HG03432 (cell line): ENCODE measurements at regions not wholly inside any gene's neighbourhood (a gene's known extent, or its start where the extent isn't known, plus 50 kb on each side); places are given as distances from the start of the nearest gene placed in this dataset.

ENCODE experiments used
- ATAC-seq: cut with Tn5 transposase; IDR thresholded peaks from one replicate; pipeline ENCODE4 v1.9.1; 2021; ENCODE audit warnings: mild to moderate bottlenecking, moderate library complexity; ENCODE audit not compliant: unreplicated experiment

- ATAC-seq: no peak
Measured at GRCh38 chr4:164461901-164462300, 292.0 kb upstream of the SMIM31 start.

- ATAC-seq: no peak
Measured at GRCh38 chr4:164462471-164462870, 291.5 kb upstream of the SMIM31 start.

GRCh38 chr4:164464313-164464712 lies 289.6 kb upstream of the SMIM31 start:
- no peak for ATAC-seq

DNA sequence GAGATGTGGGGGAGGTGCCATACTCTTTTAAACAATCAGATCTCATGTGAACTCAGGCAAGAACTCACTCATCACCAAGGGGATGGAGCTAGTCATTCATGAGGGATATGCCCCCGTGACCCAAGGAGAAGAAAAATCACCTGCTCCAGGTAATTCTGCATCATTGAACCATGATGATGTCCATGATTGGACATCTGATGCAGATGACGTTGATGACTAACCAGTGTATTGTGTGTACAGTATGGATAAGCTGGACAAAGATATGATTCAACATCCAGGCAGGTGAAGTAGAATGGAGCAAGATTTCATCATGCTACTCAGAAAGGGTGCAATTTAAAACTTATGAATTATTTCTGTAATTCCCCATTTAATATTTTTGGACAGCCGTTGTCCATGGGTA lies 286.4 kb upstream of the SMIM31 start:
- no peak for ATAC-seq

- no peak for ATAC-seq
Measured at GRCh38 chr4:164481306-164482091, 272.4 kb upstream of the SMIM31 start.

GRCh38 chr4:164482092-164482404 lies 271.9 kb upstream of the SMIM31 start:
- ATAC-seq: no peak

DNA sequence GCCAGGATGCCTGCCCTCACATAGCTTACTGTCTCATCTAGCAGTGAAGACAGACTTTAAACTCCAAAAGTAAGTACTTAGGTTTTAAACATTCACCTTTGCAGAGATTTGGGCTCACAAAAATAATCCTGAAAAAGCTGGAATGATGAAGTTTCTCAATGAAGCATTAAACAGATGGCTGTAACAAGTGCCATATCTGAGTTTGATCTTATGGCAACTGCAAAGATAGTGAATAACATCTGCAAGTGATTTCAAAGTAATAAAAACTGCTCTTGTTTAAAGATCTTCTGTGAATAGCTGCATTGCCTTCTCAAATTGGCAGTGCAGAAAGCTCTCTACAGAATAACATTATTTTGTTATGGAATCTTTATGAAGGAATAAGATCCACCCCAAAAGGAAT lies 271.2 kb upstream of the SMIM31 start:
- ATAC-seq: no peak

DNA sequence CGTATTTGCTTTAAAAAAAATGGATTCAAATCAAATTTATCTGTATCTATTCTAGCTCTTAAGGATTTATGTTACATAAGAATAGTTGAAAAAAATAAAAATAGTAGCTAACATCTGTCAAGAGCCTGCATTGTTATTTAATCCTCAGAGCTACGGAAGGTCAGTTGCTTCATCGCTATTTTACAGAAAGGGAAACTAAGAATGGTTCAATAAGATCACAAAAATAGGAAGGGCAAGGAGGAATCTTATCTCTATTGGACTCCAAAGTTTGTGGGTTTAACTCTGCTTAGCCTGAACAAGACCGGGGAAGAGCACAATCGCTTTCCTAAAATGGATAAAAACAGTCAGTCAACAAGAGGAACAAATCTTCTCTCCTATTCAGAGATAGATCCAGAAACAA lies 270.2 kb upstream of the SMIM31 start:
- ATAC-seq: no peak

GRCh38 chr4:164484551-164484950 lies 269.4 kb upstream of the SMIM31 start:
- no peak for ATAC-seq

DNA sequence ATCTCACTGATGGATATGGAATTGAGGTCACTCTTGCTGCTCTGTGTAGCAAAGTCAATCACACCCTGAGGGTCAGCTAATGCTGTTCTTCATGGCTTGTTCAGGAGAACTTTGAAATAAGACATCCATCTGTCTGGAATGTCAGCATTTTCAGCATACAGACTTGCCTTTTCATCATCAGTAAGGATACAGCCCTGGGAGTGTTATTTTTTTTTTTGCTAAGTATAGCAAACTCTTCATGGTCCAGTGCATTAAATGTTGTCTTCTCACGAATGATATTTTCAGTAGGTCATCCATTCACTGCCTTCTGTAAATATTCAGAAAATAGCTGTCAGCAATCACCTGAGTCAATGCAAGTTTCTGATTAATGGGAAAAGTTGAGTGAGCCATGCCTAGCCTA lies 268.8 kb upstream of the SMIM31 start:
- no peak for ATAC-seq

DNA sequence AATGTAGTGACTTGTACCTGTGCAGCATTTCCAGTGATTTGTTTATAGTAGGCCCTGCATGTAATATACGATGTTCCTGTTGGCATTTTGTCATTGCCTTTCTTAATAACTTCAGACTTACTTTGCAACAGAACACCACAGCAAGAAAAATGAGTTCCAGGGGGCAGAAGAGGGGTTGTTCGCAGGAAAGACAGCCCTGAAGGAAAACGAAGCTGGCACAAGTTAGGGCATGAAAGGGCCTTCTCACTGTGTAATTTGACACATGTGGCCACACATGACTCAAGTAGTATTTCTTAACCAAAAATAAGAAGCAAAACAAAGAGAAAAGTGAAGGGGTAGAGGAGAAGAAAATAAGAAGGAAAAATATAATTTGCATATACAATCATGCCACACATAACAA lies 265.8 kb upstream of the SMIM31 start:
- no peak for ATAC-seq

GRCh38 chr4:164501074-164501473 lies 252.9 kb upstream of the SMIM31 start:
- ATAC-seq: no peak

- no peak for ATAC-seq
Measured at GRCh38 chr4:164503874-164504273, 250.1 kb upstream of the SMIM31 start.

GRCh38 chr4:164508097-164508496 lies 245.8 kb upstream of the SMIM31 start:
- ATAC-seq: no peak

DNA sequence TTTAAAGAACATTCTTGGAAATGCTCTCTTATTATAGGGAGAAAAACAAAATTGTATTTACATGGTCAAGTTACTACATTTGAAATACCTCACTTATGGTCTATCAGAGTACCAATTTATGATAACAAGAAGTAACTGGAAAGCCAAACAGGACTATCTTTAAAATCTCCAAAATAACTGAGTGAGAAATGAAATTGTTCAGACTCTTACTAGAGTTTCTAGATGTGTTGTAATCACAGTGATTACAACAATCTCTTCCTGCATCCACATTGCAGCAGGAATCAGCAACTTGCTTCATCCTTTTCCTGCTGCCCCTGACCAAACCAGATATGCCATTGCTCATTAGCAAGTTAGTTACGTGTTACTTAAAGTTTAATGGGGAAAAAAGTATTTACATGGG lies 245.2 kb upstream of the SMIM31 start:
- ATAC-seq: no peak

DNA sequence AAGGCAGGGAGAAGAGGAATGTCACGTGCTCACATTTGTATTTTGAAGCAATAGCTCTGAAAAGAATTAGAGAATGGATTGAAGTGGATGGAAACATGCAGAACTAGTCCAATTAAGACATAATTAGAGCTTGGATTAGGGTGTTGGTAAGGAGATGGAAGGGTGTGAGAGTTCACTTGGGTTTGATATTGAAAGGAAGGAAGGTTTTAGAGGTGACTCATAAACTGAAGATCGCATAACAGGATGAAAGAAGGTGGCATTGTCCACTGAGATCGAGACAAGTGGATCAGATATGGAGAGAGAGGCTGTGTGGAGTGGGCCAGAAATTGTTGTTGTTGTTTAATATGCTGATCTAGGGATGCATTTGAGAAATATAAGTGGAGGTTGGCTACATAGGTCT lies 244.0 kb upstream of the SMIM31 start:
- ATAC-seq: no peak

DNA sequence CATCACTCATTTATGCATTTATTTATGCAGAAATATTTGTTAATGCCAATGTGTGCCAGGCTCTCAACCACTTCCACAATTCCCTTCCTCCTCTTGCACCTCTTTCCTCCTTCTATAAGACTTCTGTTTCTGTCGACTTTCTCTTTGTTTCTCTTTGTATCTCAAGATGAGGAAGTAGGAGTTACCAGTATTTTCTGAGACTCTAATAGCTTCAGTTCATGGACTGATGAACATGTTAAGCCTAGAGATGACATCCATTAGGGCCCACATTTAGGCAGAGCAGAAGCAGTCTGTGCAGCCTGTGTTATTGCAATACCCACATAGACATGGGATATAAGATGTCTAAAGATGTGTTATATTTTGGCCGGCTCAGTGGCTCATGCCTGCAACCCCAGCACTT lies 241.8 kb upstream of the SMIM31 start:
- peak; percentile 49 for ATAC-seq

GRCh38 chr4:164514765-164515164 lies 239.2 kb upstream of the SMIM31 start:
- no peak for ATAC-seq

- ATAC-seq: no peak
Measured at GRCh38 chr4:164524789-164525188, 229.1 kb upstream of the SMIM31 start.

- ATAC-seq: no peak
Measured at GRCh38 chr4:164526933-164527583, 226.9 kb upstream of the SMIM31 start.

DNA sequence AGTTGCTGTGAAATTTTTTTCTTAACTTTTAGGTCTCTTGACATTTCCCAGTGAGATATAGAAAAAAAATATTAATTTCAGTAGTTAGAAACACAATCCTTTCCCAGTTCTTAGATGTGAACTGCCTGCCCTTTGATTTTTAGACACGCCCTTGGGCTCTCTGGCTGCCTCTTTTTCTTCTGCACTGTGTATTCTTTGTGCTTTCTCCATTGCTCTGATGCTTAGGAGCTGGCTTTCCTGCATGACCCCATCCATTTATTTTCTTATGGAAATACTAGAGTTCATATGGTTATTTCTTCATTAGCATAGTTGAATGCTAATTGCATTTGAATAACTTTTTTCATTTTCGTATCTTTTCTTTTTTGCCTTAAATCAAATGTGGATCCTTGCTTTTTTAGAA lies 224.9 kb upstream of the SMIM31 start:
- ATAC-seq: no peak

DNA sequence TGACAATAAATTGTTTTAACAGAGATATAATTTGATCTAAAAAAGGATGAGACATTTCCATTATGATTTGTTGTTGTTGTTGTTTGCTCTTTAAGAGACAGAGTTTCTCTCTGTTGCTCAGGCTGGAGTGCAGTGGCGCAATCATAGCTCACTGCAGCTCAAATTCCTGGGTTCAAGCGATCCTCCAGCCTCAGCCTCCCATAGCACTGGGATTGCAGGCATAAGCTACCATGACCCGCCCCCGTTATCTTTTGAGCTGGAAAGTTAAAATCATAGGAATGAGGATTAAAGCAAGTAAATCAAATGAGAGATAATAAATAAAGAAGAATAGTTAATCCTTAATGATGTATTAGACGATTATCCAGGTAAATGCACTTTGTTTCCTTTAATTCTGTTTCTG lies 224.4 kb upstream of the SMIM31 start:
- no peak for ATAC-seq

DNA sequence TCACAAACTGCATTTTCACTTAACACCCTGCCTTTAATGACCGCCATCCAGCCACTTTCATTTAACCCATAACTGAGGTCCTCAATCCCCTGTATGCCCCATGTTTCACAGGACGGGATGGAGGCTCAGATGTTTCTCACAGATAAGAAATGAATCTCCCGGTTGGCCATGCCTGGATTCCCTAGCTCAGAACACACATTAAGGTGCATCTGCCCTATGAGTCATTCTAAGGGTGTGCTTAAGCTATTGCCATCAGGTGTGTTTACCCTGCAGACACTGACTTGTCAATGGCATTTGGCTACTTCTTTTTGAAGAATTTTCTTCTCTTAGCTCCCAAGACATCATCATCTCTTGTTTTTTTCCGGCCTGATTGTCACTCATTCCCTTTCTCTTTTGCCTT lies 222.6 kb upstream of the SMIM31 start:
- ATAC-seq: no peak
